ENCODE measurements at regions not wholly inside any gene's neighbourhood (a gene's known extent, or its start where the extent isn't known, plus 50 kb on each side); places are given as distances from the start of the nearest gene placed in this dataset.

GRCh38 chr10:44627591-44628354 lies 242.9 kb upstream of the CXCL12 start:
- no peak overlapping the region for H3K27ac Mint-ChIP-seq
- Histone ChIP-seq H3K4me2 (replicated peaks; ENCODE audit: extremely low read depth, low read length, poor library complexity, severe bottlenecking) (no peak overlapping the region), H3K4me3 (replicated peaks in 1 of 3; ENCODE audit: low read depth in 2 of 3, low read length in 3 of 3) (no peak overlapping the region), H3K9ac (ENCODE audit: insufficient read depth, low read length, poor library complexity, severe bottlenecking) (no peak overlapping the region), H4K20me1 (ENCODE audit: insufficient read depth, low read length) (no peaks in the 10 kb centered on the region), H3K27me3 (ENCODE audit: control insufficient read depth in 2 of 2, insufficient read depth in 2 of 2, low read length in 2 of 2) (no peaks in the 10 kb centered on the region), H3K27ac (ENCODE audit: low read depth in 1 of 2, low read length in 2 of 2) (no peak overlapping the region), H3K36me3 (replicated peaks in 1 of 2; ENCODE audit: control insufficient read depth in 1 of 2, insufficient read depth in 2 of 2, low read length in 2 of 2) (no peaks in the 10 kb centered on the region), H3K4me1 (ENCODE audit: control insufficient read depth in 1 of 2, insufficient read depth in 2 of 2, low read length in 2 of 2) (peaks cover 16 to 18% of the 10 kb centered on the region in 2 donors), H3K9me3 (replicated peaks in 1 of 2; ENCODE audit: control insufficient read depth in 1 of 2, insufficient read depth in 1 of 2, low read length in 2 of 2) (peaks cover 0 to 3% of the 10 kb centered on the region in 2 donors), H3K79me2 (ENCODE audit: insufficient read depth, low read length) (no peaks in the 10 kb centered on the region), H2AFZ (ENCODE audit: insufficient read depth, low read depth, low read length, poor library complexity, severe bottlenecking) (no peak overlapping the region)
- peaks cover 0 to 2% (median 0%) of the 10 kb centered on the region in 3 donors for H3K27me3 Mint-ChIP-seq (ENCODE audit: low read depth in 3 of 3)
- WGBS (ENCODE audit: insufficient coverage): 100% methylated on average over 3 of the region's 6 CpGs
- peaks cover 0 to 5% (median 3%) of the 10 kb centered on the region in 7 donors for H3K9me3 Mint-ChIP-seq
- intact Hi-C loops (cut with micrococcal nuclease): no loop called here
- no peak for TF ChIP-seq CTCF (IDR thresholded peaks at IDR 0.05)
- H3K36me3 Mint-ChIP-seq: no peaks in the 10 kb centered on the region
- no peak for DNase-seq
- peaks cover 19% of the 10 kb centered on the region for H3K4me1 Mint-ChIP-seq
- H3K4me3 Mint-ChIP-seq: no peak overlapping the region

GRCh38 chr10:44628921-44629320 lies 244.0 kb upstream of the CXCL12 start:
- no peak overlapping the region for H3K9ac ChIP-seq (ENCODE audit: insufficient read depth, low read length, poor library complexity, severe bottlenecking)
- peaks cover 16 to 18% of the 10 kb centered on the region in 2 donors for H3K4me1 ChIP-seq (ENCODE audit: control insufficient read depth in 1 of 2, insufficient read depth in 2 of 2, low read length in 2 of 2)
- peaks cover 0 to 3% (median 2%) of the 10 kb centered on the region in 3 donors for H3K27me3 Mint-ChIP-seq (ENCODE audit: low read depth in 3 of 3)
- H2AFZ ChIP-seq (ENCODE audit: insufficient read depth, low read depth, low read length, poor library complexity, severe bottlenecking): no peak overlapping the region
- no peak overlapping the region for H3K27ac ChIP-seq (ENCODE audit: low read depth in 1 of 2, low read length in 2 of 2)
- H3K79me2 ChIP-seq (ENCODE audit: insufficient read depth, low read length): no peaks in the 10 kb centered on the region
- peaks cover 0 to 5% of the 10 kb centered on the region in 2 donors for H3K9me3 ChIP-seq (replicated peaks in 1 of 2; ENCODE audit: control insufficient read depth in 1 of 2, insufficient read depth in 1 of 2, low read length in 2 of 2)
- H4K20me1 ChIP-seq (ENCODE audit: insufficient read depth, low read length): no peaks in the 10 kb centered on the region
- WGBS (ENCODE audit: insufficient coverage): no CpG with 5 or more reads among the region's 2 CpGs
- H3K9me3 Mint-ChIP-seq: peaks cover 0 to 11% (median 3%) of the 10 kb centered on the region in 7 donors
- intact Hi-C loops (cut with micrococcal nuclease): no loop called here
- H3K4me2 ChIP-seq (replicated peaks; ENCODE audit: extremely low read depth, low read length, poor library complexity, severe bottlenecking): peak overlapping the region; percentile 51
- peak overlapping the region in 1 of 7 donors; percentile 22 for H3K27ac Mint-ChIP-seq
- peaks cover 19% of the 10 kb centered on the region for H3K4me1 Mint-ChIP-seq
- no peaks in the 10 kb centered on the region for H3K36me3 ChIP-seq (replicated peaks in 1 of 2; ENCODE audit: control insufficient read depth in 1 of 2, insufficient read depth in 2 of 2, low read length in 2 of 2)
- DNase-seq: peak; percentile 1 to 17 (median 6)
- H3K27me3 ChIP-seq (ENCODE audit: control insufficient read depth in 2 of 2, insufficient read depth in 2 of 2, low read length in 2 of 2): no peaks in the 10 kb centered on the region
- no peak for TF ChIP-seq CTCF (IDR thresholded peaks at IDR 0.05)
- peak overlapping the region in 1 of 3 experiments; percentile 44 for H3K4me3 ChIP-seq (replicated peaks in 1 of 3; ENCODE audit: low read depth in 2 of 3, low read length in 3 of 3)
- H3K36me3 Mint-ChIP-seq: no peaks in the 10 kb centered on the region
- H3K4me3 Mint-ChIP-seq: peak overlapping the region; percentile 9 to 81

All from CD14-positive monocyte (primary cell).